CD4-positive, alpha-beta memory T cell (primary cell): ENCODE measurements at regions not wholly inside any gene's neighbourhood (a gene's known extent, or its start where the extent isn't known, plus 50 kb on each side); places are given as distances from the start of the nearest gene placed in this dataset.

Experiments
- CTCF ChIA-PET: fragments of 350-600 bp; sonication (Branson Sonifier 250); formaldehyde crosslinking; loops from one replicate; lab custom pipeline; 2021; ENCODE audit warnings: inconsistent platforms; ENCODE audit not compliant: partially characterized antibody; lab: Charles Lee
- POLR2A ChIA-PET: fragments of 350-600 bp; sonication (Branson Sonifier 250); formaldehyde crosslinking; loops from one replicate; lab custom pipeline; 2021; ENCODE audit not compliant: partially characterized antibody; lab: Charles Lee
- DNase-seq, 5 donors: peaks; one replicate each; pipeline versions ENCODE4 v3.0.0 to v3.0.0-alpha.2; 2020 to 2022; ENCODE audit warnings: mixed read lengths in 1 of 5
- H3K27ac ChIP-seq: one replicate; pipeline ENCODE4 v1.7.0; 2013; ENCODE audit warnings: low read depth, low read length
- H3K27me3 ChIP-seq: 2 replicates; pipeline ENCODE4 v1.7.0; 2013; ENCODE audit warnings: mild to moderate bottlenecking, low read length, moderate library complexity; ENCODE audit not compliant: insufficient read depth
- H3K36me3 ChIP-seq: 2 replicates; pipeline ENCODE4 v1.7.0; 2013; ENCODE audit warnings: mild to moderate bottlenecking, low read length, moderate library complexity; ENCODE audit not compliant: insufficient read depth
- H3K4me1 ChIP-seq: 2 replicates; pipeline ENCODE4 v1.7.0; 2013; ENCODE audit warnings: mild to moderate bottlenecking, low read length, moderate library complexity; ENCODE audit not compliant: insufficient read depth
- H3K4me3 ChIP-seq, 2 donors: one replicate each; pipeline ENCODE4 v1.7.0; 2013; ENCODE audit warnings: low read length in 2 of 2, mild to moderate bottlenecking in 1 of 2
- H3K9me3 ChIP-seq, 2 donors: one replicate each; pipeline ENCODE4 v1.7.0; 2013; ENCODE audit warnings: low read length in 2 of 2, control low read depth in 1 of 2; ENCODE audit not compliant: control insufficient read depth in 1 of 2
- H3K27ac Mint-ChIP-seq, 7 donors: one replicate each; pipeline ENCODE4 v1.8.0; 2020 to 2021; ENCODE audit warnings: mixed read lengths in 7 of 7, mild to moderate bottlenecking in 6 of 7, inconsistent platforms in 3 of 7, moderate library complexity in 3 of 7
- H3K27me3 Mint-ChIP-seq, 2 donors: one replicate each; pipeline ENCODE4 v1.8.0; 2020 to 2021; ENCODE audit warnings: mixed read lengths in 2 of 2
- H3K36me3 Mint-ChIP-seq, 2 donors: one replicate each; pipeline ENCODE4 v1.8.0; 2020 to 2021; ENCODE audit warnings: mixed read lengths in 2 of 2, inconsistent platforms in 1 of 2, mild to moderate bottlenecking in 1 of 2
- H3K4me1 Mint-ChIP-seq, 4 donors: one replicate each; pipeline ENCODE4 v1.8.0; 2020 to 2021; ENCODE audit warnings: mixed read lengths in 4 of 4, mild to moderate bottlenecking in 1 of 4
- H3K4me3 Mint-ChIP-seq, 8 donors: one replicate each; pipeline ENCODE4 v1.8.0; 2020 to 2021; ENCODE audit warnings: mixed read lengths in 8 of 8, mild to moderate bottlenecking in 7 of 8, moderate library complexity in 6 of 8, inconsistent platforms in 3 of 8
- H3K9me3 Mint-ChIP-seq, 8 donors: one replicate each; pipeline ENCODE4 v1.8.0; 2020 to 2021; ENCODE audit warnings: mixed read lengths in 8 of 8, mild to moderate bottlenecking in 5 of 8, inconsistent platforms in 3 of 8, moderate library complexity in 1 of 8
- intact Hi-C: fragments of 100-400 bp; cut with micrococcal nuclease; formaldehyde crosslinking; loops from one replicate; pipeline ENCODE4 v1.15.1; 2023

DNA sequence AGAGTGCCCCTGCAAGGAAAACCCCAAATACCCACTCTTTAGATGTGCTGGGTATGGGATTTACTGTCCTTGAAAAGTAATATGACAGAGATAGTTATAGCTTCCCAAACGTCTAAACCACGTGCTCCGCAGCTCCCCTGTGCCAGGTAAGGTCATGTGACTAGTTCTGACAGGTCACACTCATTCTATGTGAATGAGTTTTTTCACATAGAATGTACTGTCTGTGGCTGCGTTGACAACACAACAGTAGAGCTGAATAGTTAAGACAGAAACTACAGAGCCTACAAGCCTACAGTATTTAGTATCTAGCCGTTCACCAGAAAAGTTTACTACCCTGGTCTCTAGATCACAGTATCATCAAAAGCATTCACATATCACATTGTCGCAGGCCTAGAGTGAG is 236.2 kb downstream of the ETS1 start:
- peaks cover 38 to 68% (median 52%) of the 10 kb centered on the region in 4 donors for H3K4me1 Mint-ChIP-seq
- Histone ChIP-seq H3K4me3 (no peak overlapping the region), H3K36me3 (no peaks in the 10 kb centered on the region), H3K9me3 (no peaks in the 10 kb centered on the region), H3K4me1 (peaks cover 40% of the 10 kb centered on the region), H3K27me3 (no peaks in the 10 kb centered on the region), H3K27ac (no peak overlapping the region)
- peak overlapping the region in 2 of 7 donors; percentile 23 to 68 for H3K27ac Mint-ChIP-seq
- ChIA-PET CTCF (interaction anchor here (0.9 to 2.0 kb wide), 5 partner anchors 9 to 280 kb away, joined by 3 to 5 read pairs (median 3); no protein-coding TSS in a partner anchor), POLR2A (interaction anchor here (0.6 to 4.0 kb wide), 14 partner anchors 9 to 166 kb away, joined by 3 to 21 read pairs (median 3); no protein-coding TSS in a partner anchor)
- no peak overlapping the region for H3K4me3 Mint-ChIP-seq
- H3K9me3 Mint-ChIP-seq = peaks cover 0 to 2% (median 0%) of the 10 kb centered on the region in 8 donors
- H3K36me3 Mint-ChIP-seq = no peaks in the 10 kb centered on the region
- no peaks in the 10 kb centered on the region for H3K27me3 Mint-ChIP-seq
- intact Hi-C loops = loop anchor here (2.0 kb wide), 1 partner anchor 16 kb away; no protein-coding TSS in a partner anchor
- DNase-seq = no peak

DNA sequence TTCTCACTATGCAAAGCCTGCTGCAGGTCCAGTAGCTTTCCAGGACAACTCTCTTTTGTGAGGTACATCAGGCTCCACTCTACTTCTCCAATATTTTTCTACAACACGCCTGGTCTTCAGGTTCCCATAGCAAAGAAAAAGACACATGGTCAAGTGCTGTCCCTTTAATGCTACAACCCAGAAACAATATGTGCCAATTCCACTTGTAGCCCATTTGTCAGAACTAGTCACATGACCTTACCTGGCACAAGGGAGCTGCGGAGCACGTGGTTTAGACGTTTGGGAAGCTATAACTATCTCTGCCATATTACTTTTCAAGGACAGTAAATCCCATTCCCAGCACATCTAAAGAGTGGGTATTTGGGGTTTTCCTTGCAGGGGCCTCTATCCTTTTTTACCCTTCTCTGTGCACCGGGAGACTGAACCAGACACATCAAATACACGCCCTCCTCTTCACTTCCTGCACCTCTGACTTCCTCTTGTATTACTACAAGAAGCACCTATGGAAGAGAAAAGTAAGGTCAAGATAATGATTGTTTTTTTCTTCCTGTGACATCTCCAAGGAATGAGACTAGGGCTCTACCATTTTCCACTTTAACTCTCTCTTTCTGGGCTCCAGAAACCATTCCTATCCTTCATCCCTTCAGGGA is 237.6 kb downstream of the ETS1 start:
- peak overlapping the region; percentile 14 to 25 for H3K4me3 ChIP-seq
- CTCF ChIA-PET = interaction anchor here (0.9 to 2.0 kb wide), 7 partner anchors 11 to 281 kb away, joined by 3 to 5 read pairs (median 3); no protein-coding TSS in a partner anchor
- POLR2A ChIA-PET = interaction anchor here (0.6 to 9.4 kb wide), 15 partner anchors 10 to 170 kb away, joined by 3 to 137 read pairs (median 4); no protein-coding TSS in a partner anchor
- intact Hi-C loops = loop anchor here (2.0 kb wide), 1 partner anchor 17 kb away; no protein-coding TSS in a partner anchor
- Mint-ChIP-seq H3K4me1 (peaks cover 49 to 82% (median 63%) of the 10 kb centered on the region in 4 donors), H3K4me3 (peak overlapping the region; percentile 28 to 84 (median 77)), H3K9me3 (peaks cover 0 to 2% (median 0%) of the 10 kb centered on the region in 8 donors), H3K27me3 (no peaks in the 10 kb centered on the region), H3K27ac (peak overlapping the region; percentile 27 to 95 (median 91)), H3K36me3 (no peaks in the 10 kb centered on the region)
- no peak overlapping the region for H3K27ac ChIP-seq
- H3K4me1 ChIP-seq = peaks cover 51% of the 10 kb centered on the region
- no peaks in the 10 kb centered on the region for H3K36me3 ChIP-seq
- no peaks in the 10 kb centered on the region for H3K27me3 ChIP-seq
- H3K9me3 ChIP-seq = no peaks in the 10 kb centered on the region
- peak in 2 of 5 donors; percentile 22 for DNase-seq

DNA sequence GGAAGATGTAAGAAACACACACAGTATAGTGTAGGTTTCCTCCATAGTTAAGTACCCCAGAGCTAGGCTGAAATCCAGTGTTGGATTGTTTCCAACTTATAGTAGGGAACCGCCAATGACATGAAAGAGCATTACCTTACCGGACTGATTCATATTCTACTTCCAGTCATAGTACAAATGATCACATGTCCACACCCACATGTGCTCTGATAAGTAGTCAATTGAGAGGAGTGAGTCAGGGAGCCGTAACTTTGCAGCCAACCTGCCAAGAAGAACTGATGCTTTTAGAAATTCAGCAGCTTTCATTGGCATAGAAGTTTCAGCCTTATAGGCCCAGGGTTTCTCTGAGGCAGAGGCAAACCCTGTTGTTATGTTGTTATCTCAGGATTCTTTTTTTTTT is 240.6 kb downstream of the ETS1 start:
- peaks cover 0 to 5% of the 10 kb centered on the region in 2 donors for H3K36me3 Mint-ChIP-seq
- Histone ChIP-seq H3K9me3 (no peaks in the 10 kb centered on the region), H3K36me3 (no peaks in the 10 kb centered on the region), H3K27ac (peak overlapping the region; percentile 63), H3K4me3 (no peak overlapping the region), H3K27me3 (no peaks in the 10 kb centered on the region), H3K4me1 (peaks cover 81% of the 10 kb centered on the region)
- peak overlapping the region in 4 of 8 donors; percentile 2 to 22 (median 10) for H3K4me3 Mint-ChIP-seq
- peak in 1 of 5 donors; percentile 62 for DNase-seq
- CTCF ChIA-PET = interaction anchor here (2.0 to 2.5 kb wide), 2 partner anchors 16 to 23 kb away, joined by 4 to 10 read pairs; no protein-coding TSS in a partner anchor
- H3K27ac Mint-ChIP-seq = peak overlapping the region; percentile 96 to 100 (median 98)
- peaks cover 0 to 2% (median 0%) of the 10 kb centered on the region in 8 donors for H3K9me3 Mint-ChIP-seq
- no peaks in the 10 kb centered on the region for H3K27me3 Mint-ChIP-seq
- intact Hi-C loops = no loop called here
- H3K4me1 Mint-ChIP-seq = peaks cover 70 to 96% (median 83%) of the 10 kb centered on the region in 4 donors
- POLR2A ChIA-PET = interaction anchor here (1.0 to 9.4 kb wide), 10 partner anchors 11 to 173 kb away, joined by 3 to 137 read pairs (median 5); no protein-coding TSS in a partner anchor

- Histone ChIP-seq H3K9me3 (no peaks in the 10 kb centered on the region), H3K4me3 (no peak overlapping the region), H3K4me1 (peaks cover 87% of the 10 kb centered on the region), H3K27ac (peak overlapping the region; percentile 85), H3K36me3 (no peaks in the 10 kb centered on the region), H3K27me3 (no peaks in the 10 kb centered on the region)
- CTCF ChIA-PET = interaction anchor here (0.9 to 2.9 kb wide), 5 partner anchors 15 to 61 kb away, joined by 3 to 10 read pairs (median 5); no protein-coding TSS in a partner anchor
- intact Hi-C loops = loop anchor here (1.0 to 2.0 kb wide), 3 partner anchors 21 to 55 kb away; no protein-coding TSS in a partner anchor
- Mint-ChIP-seq H3K36me3 (peaks cover 0 to 5% of the 10 kb centered on the region in 2 donors), H3K4me1 (peaks cover 70 to 97% (median 83%) of the 10 kb centered on the region in 4 donors), H3K27ac (peak overlapping the region; percentile 96 to 100 (median 98)), H3K9me3 (peaks cover 0 to 2% (median 0%) of the 10 kb centered on the region in 8 donors), H3K27me3 (no peaks in the 10 kb centered on the region), H3K4me3 (peak overlapping the region in 7 of 8 donors; percentile 30 to 81 (median 77))
- DNase-seq = peak; percentile 72 to 90 (median 84)
- POLR2A ChIA-PET = interaction anchor here (0.9 to 9.4 kb wide), 21 partner anchors 8 to 279 kb away, joined by 3 to 137 read pairs (median 6); no protein-coding TSS in a partner anchor
Measured at GRCh38 chr11:128345316-128345715, 242.0 kb downstream of the ETS1 start.

- peaks cover 0 to 2% (median 0%) of the 10 kb centered on the region in 8 donors for H3K9me3 Mint-ChIP-seq
- POLR2A ChIA-PET = interaction anchor here (1.1 to 9.4 kb wide), 14 partner anchors 16 to 176 kb away, joined by 3 to 137 read pairs (median 22); no protein-coding TSS in a partner anchor
- peaks cover 0 to 5% of the 10 kb centered on the region in 2 donors for H3K36me3 Mint-ChIP-seq
- intact Hi-C loops = loop anchor here (2.0 to 5.0 kb wide), 2 partner anchors 33 to 53 kb away; no protein-coding TSS in a partner anchor
- Histone ChIP-seq H3K9me3 (no peaks in the 10 kb centered on the region), H3K27ac (peak overlapping the region; percentile 85), H3K4me3 (no peak overlapping the region), H3K4me1 (peaks cover 87% of the 10 kb centered on the region), H3K36me3 (no peaks in the 10 kb centered on the region), H3K27me3 (no peaks in the 10 kb centered on the region)
- peaks cover 70 to 97% (median 84%) of the 10 kb centered on the region in 4 donors for H3K4me1 Mint-ChIP-seq
- no peaks in the 10 kb centered on the region for H3K27me3 Mint-ChIP-seq
- H3K27ac Mint-ChIP-seq = peak overlapping the region; percentile 96 to 100 (median 99)
- CTCF ChIA-PET = interaction anchor here (1.3 to 2.9 kb wide), 3 partner anchors 13 to 53 kb away, joined by 4 to 8 read pairs (median 5); no protein-coding TSS in a partner anchor
- DNase-seq = no peak
- H3K4me3 Mint-ChIP-seq = peak overlapping the region in 5 of 8 donors; percentile 5 to 65 (median 43)
Measured at GRCh38 chr11:128343870-128344269, 243.5 kb downstream of the ETS1 start.

- POLR2A ChIA-PET = interaction anchor here (1.1 to 9.4 kb wide), 26 partner anchors 9 to 281 kb away, joined by 3 to 137 read pairs (median 18); no protein-coding TSS in a partner anchor
- Histone ChIP-seq H3K9me3 (no peaks in the 10 kb centered on the region), H3K27ac (peak overlapping the region; percentile 85), H3K4me3 (no peak overlapping the region), H3K36me3 (no peaks in the 10 kb centered on the region), H3K4me1 (peaks cover 90% of the 10 kb centered on the region), H3K27me3 (no peaks in the 10 kb centered on the region)
- intact Hi-C loops = loop anchor here (5.0 kb wide), 1 partner anchor 34 kb away; no protein-coding TSS in a partner anchor
- Mint-ChIP-seq H3K4me1 (peaks cover 71 to 99% (median 85%) of the 10 kb centered on the region in 4 donors), H3K27me3 (no peaks in the 10 kb centered on the region), H3K27ac (peak overlapping the region; percentile 96 to 100 (median 99)), H3K4me3 (peak overlapping the region in 6 of 8 donors; percentile 64 to 90 (median 84)), H3K9me3 (peaks cover 0 to 2% (median 0%) of the 10 kb centered on the region in 8 donors), H3K36me3 (peaks cover 0 to 5% of the 10 kb centered on the region in 2 donors)
- DNase-seq = no peak
- CTCF ChIA-PET = interaction anchor here (1.3 to 2.2 kb wide), 4 partner anchors 8 to 117 kb away, joined by 3 to 19 read pairs (median 8); no protein-coding TSS in a partner anchor
Measured at GRCh38 chr11:128343135-128343514, 244.2 kb downstream of the ETS1 start.
